ENCODE measurements at regions not wholly inside any gene's neighbourhood (a gene's known extent, or its start where the extent isn't known, plus 50 kb on each side); places are given as distances from the start of the nearest gene placed in this dataset.

DNA sequence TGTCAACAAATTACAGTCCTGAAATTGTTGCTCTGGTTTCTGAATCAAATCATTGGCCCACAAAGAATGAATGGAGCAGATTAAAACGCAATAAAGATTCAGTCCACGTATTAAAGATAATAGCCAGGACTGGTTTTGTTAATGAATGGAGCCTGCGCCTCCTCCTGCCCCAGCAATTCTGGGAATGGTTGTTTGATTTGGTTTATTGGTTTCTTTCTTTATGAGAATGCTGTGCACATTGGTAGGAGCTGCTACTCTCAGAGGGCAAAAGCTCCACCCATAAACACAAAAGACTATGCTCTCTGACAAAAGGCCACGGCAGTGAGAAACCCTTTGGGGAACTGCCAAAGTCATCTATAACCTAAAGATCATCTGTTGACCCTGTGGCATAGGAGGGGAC, 261.1 kb downstream of the ABHD5 start:
- DNase-seq, result no peak

DNA sequence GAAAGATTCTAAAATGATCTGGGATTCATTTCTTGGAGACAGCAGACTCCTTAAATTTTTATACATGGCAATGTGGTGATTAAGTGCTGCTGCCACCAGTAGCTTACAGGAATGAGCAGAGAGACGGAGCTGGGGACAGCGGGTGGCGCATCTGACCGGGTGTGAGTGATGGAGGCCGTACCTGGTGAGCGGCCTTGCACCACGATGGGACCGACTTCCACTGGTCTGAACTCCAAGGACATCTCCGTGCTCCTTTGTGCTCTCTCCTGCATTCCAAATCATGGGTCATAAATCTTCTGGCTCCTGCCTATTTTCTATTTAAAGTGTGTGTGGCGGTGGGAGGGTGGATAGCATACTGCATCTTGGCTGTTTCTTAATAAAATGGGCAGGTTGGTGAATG, 262.6 kb downstream of the ABHD5 start:
- no peak for DNase-seq

DNA sequence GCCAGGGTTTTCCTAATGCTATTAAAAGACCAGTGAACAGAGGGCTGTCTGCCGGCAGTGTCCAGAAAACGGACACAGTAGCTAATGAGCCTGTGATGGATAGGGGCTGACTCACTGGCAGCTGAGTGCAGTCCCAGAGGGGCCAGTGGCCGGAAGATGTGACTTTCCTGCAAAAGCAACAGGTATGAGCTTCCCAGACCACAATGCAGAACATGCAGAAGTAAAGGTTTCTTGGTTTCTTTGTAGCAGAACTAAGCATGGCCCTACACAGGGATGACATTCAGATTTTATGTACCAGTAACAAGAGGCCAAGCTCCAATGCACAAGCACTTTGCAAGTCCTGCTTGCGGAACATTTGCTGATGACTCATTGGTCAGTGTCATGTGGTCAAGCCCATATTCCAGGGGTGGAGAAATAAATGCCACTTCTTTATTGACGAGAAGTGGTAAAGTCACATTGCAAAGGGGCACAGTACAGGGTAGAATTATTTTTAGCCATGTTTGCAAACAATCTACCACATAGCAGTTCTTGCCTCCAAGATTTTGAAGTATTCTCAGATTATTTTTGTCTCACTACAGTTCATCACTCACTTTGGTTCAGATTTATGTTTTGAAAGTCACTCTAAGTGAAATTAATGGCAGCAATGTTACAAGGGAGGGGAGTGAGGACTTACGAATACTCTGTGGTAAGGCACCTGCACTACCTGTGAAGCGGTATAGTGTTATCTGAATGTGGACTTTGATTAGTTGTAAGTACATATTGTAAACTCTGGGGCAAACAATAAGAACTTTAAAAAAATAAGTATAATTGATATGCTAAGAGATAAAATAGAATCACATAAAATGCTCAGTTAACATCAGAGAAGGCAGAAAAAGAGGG, 263.3 kb downstream of the ABHD5 start:
- no peak for DNase-seq

DNA sequence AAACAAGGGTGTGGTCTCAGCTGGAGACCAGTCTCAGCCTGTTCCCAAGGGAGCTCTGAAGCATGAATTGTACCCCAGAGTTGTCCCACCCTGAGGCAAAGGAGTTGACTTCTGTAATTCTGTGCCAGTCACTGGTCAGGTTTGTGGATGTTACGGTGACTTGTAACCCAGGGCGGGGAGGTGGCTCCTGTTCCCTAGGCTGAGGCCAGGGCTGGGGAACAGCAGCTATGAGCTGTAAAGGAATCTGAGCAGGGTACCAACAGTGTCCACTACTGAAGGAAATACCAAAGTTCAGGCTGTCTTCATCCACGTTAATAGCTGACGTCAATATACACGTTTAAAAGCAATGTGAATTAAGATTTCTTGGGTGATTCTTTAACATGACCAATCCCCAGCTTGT, 266.2 kb downstream of the ABHD5 start:
- no peak for DNase-seq

DNA sequence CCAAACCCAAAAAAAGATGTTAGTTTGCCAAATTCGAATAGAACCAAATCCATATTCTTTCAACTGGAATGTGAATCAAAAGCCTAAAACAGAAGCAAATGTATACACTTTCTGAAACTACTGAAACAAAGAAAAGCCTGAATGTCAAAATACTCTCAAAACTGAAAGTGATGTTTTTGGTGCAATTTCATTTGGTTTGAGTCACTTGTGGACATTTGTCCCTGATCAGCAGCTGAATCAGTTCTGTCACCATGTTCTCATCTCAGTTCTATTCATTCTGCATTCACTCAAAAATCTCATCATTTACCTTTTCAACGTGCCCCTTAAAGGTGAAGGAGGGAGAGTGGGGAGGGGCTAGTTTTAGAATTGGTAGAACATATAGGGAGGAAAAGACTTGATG, 266.8 kb downstream of the ABHD5 start:
- DNase-seq, result no peak

DNA sequence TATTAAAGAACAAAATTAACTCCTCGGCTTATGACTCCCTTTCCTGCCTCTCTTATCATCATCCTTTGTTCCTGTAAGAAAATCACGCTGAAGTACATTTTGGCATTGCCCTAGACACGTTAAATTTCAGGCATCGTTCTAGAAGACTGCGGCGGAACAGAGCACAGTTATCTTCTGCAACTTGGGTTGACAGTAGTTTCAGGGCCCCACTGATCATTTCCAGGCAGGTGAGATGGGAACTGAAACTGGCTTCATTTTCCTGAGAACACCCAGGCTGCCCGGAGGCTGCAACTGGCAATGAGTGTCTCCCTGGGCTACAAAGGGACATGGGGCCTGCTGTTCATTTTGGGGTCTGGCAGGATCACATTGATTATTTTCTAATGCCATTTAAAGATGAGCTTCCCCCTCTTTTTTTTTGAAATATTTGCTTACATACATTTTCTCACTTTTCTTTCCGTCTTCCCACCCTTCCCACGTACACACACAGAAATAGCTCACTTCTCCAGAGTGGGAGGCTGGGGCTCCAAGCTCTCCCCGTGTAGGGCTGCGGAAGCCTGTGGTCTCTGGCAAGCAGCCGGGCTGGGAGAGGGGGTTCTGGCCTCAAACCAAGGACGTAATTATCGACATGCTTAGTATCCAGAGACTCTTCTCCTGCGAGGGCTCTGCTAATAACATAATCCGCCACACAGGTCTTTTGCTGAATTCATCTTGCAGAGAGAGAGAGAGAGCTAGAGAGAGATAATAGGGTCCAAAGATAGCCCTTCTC, 267.4 kb downstream of the ABHD5 start:
- no peak for DNase-seq

DNA sequence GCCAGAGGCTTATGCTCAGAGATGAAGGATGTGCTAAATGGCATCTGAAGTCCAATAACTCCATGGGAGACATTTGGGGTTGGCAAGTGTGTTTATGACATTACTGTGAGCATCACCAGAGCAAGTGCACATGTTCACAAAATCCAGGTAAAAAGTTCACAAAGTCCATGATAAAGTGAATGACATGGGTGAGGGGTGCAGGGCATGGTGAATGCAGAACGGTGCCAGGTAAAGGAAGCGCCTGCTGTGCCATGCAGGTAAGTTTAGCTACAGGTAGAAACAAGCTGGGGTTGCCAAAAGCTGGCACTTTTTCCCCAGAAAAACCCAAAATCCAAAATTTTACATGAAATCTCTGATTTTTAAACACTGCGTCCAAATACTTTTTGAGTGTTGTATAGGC, 268.2 kb downstream of the ABHD5 start:
- no peak for DNase-seq

DNA sequence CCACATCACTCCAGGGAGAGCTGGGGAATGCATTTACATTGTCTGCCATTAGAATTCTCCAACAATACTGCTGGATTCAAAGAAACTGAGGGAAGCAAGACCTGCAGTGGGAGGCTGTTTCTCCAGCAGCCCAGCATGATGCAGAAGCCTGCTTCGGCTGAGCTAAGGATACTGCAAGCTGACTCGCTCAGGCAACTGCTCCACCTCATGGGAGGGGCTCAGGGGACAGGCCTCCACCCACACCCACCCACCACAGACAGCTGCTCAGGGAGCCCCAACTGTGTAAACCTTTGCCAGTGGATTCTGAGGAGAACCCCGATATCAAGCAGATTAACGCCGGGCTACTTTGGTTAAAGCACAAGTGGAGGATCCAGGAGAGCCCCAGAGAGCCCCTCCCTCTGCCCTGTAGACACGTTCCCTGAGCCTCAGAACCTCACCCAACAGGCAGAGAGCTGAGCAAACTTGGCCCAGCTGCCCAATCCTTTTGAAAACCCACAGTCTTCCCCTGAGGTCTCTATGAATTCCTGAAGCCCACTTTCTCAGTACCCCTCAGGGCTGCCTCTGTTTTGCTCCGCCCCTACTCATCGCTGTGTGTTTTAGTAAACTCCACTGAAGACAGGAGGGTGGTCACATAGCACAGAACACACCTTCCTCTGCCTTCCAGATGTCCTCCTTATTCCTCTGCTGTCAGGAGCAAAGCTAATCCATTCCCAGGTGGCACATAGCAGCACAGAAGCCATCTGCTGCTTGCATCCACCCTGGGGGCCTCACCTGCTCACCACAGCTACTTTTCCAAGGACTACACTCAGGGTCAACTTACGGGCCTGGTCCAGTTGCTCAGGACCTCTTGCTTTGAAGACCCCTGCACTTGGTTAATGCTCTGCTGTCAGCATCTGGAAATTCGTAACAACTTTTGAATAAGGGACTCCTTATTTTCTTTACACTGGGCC, 269.0 kb downstream of the ABHD5 start:
- no peak for DNase-seq

DNA sequence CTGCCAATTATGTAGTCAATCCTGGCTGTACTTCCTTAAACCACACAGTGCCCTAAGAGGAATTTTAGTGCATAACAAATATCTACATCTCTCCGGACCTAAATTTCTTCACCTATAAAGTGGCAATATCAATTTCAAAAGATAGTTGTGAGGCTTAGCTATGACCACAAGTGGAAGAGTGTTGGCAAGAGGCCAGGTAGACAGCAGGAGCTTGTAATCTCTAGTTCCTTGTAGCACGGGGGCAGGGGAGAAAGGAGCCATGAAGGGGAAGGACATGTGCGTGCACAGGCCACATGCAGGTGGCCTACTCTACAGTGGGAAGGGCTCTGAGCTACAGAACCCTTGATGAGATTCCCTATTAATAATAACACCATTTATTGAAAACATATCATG, 269.7 kb downstream of the ABHD5 start:
- DNase-seq, result peak; percentile 18

DNA sequence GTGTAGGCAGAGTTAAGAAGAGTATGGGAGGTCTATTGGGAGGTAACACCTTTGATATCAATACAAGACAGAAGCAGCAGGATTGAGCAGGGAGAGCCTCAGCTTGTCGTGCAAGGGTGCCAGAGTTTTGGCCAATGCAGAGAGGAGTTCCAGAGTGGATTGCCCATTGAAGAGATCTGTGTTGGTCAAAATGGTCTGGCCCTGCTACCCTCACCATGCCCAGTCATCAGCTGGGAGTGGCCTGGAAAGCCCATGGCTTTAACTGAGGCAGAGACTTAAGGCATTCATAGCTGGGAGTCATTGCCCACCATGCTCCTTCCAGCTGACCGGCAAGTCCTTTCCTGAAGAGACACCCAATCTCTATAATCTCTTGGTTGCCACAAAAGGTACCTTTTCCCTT, 271.3 kb downstream of the ABHD5 start:
- DNase-seq, result no peak

DNA sequence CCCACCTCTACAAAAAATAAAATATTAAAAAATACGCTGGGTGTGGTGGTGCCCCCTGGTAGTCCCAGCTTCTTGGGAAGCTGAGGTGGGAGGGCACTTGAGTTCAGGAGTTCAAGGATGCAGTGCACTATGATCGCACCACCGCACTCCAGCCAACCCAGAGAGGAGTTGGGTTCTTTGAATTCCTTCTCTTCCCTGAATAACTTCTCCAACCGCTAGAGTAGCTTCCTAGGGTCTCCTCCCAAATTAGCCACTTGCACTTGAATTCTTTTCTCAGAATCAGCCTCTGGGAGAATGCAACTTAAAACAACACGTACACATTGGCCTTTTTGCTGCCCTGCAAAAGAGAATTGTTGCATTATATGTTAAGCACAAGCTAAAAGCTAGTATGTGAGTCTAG, 272.5 kb downstream of the ABHD5 start:
- DNase-seq, result no peak

DNA sequence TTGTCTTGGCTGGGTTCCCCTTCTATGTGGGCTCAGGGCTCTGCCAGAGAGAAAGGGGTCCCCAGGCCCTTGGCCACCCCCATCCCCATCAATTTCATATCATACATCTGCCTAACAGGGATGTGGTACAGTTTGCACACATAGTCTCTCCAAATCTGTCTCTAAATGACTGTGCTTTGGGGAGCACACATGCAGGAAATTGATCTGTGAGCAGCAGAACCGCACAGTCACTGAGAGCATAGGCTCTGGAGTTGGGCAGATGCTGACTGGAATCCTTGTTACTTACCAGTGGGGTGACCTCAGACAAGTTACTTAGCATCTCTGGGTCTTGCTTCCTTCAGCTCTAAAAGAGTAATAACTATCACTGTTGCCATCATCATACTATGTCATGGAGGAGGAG, 273.9 kb downstream of the ABHD5 start:
- no peak for DNase-seq

DNA sequence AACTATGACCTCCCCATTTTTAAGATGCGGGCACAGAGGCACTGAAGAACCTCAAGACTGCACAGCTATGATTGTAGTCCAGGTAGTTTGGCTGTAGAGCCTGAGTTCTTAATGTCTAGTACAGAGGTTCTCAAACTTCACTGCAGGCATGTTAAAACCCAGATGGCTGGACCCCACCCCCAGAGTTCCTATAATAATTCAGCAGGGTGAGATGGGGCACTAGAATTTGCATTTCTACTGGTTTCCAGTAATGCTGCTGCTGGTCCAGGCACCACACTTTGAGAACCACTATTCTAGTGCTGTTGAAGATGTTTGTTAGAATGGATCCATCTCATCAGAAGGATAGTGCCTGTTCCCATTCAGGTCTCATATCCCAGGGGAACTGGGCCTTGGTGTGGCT, 274.9 kb downstream of the ABHD5 start:
- DNase-seq, result no peak

DNA sequence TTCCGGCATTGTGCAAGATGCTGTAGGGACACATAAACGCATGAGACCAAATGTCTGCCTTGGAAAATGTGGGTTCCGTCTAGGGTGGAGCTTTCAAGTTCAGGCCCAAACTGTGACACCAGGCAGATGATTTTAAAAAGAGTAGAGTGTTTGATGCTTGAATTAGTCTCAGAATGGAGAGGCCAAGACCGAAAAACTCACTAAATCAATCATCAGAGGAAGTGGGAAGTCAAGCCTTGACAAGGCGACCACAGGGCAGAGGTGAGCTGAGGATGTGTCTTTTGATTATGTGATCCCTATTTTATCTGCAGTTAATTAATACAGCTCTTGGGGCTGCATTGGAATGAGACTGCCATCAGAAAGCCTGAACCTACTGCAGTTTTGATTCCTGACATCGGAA, 275.4 kb downstream of the ABHD5 start:
- no peak for DNase-seq

DNA sequence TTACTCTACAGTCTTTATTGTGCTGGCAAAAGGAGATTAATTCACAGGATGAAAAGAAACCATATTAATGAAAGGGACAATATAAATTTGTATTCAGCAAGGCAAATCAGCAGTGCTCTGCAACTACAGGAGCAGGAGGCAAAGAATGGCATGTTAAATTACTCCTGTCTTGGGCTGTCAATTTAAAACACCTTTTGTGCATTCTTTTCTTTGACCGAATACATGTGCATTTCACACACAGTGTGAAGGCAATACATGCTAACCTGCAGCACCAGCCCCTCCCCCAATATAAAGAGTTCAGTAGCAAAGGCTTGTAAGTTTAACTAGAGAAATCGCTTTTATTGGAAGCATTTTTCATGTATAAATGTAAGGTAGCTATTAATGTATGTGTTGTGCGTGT, 275.2 kb upstream of the TOPAZ1 start:
- DNase-seq, result no peak

DNA sequence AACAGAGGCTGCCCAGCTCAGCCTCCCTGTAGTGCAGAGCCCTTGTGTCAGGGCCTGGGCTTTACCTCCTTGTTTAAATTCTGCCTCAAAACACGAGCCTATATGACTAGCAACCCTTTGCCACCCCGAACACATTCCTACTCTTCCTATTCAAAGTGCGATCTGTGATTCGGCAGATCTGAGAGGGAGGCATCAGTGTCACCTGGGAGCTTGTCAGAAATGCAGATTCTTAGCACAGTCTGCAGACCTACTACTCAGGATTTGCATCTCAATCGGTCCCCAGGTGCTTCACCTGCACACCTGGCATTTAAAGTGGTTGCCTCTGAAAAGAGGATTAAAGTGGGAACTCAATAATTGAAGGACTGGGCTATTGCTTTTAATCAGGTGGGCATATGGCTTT, 273.2 kb upstream of the TOPAZ1 start:
- no peak for DNase-seq

DNA sequence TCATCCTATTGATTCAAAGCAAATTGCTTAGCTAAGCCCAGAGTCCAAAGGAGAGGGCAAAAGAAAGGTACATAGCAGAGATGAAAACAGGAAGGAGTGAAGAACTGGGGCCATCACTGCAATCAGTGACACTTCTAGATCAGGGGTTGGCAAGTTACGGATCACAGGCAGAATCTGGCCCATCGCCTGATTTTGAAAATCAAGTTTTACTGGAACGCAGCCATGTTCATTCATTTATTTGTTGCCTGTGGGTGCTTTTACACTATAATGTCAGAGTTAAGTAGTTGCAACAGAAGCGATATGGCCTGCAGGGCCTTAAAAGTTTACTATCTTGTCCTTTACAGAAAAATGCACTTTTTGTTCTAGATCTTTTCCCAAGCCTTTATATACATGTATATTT, 271.7 kb upstream of the TOPAZ1 start:
- no peak for DNase-seq

DNA sequence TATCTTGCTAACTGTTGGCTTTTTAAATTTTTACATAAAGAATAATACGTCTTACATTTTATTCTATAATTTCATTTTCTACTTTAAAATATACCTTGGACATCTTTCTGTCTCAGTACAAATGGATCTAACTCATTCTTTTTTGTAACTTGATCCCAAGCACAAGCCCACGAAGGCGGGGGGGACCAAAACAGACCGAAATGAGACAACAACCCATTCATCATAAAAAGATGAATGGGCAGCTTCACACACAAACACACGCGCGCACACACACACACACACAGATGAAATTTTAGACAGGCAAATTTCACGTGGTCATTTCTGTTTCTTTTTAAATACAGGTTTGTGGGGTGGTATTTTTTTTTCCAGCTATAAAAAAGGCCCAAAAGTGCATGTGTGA, 271.3 kb upstream of the TOPAZ1 start:
- no peak for DNase-seq

DNA sequence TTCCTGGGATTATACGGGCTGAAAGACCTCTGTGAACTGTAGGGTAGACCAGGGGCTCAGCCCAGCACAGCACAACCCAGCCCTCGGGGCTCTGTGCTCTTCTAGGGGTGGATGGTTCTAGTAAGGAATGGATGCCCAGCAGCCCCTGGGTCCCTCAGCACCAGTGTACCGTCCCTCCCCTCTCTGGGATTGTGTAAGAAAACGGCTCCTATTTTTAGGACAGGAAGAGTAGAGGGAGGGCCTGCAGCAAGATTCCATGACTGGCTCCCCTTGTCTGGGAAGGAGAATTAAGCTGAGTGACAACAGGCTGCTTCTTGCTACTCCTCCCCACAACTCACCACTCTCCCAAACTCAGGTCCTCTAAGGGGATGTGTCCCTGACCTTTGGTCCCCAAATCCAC, 270.8 kb upstream of the TOPAZ1 start:
- no peak for DNase-seq

DNA sequence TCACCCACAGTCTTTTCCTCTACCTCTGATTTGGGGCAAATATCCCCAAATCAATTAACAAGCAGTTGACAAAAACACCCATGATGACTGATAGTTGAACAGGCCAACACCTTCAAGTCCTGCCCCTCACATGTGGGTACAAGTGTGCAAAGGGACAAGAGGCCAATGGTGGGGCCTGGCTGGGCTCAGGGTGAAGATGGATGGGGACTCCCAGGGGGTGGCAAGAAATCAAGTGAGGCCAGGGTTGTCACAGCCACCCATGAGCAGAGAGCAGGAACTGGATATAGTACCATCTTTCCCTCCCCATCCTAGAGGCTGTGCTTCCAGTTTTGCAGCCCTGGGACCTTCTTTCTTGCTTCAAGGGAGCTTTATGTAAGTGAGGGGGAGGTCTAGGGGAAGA, 270.2 kb upstream of the TOPAZ1 start:
- DNase-seq, result no peak

DNA sequence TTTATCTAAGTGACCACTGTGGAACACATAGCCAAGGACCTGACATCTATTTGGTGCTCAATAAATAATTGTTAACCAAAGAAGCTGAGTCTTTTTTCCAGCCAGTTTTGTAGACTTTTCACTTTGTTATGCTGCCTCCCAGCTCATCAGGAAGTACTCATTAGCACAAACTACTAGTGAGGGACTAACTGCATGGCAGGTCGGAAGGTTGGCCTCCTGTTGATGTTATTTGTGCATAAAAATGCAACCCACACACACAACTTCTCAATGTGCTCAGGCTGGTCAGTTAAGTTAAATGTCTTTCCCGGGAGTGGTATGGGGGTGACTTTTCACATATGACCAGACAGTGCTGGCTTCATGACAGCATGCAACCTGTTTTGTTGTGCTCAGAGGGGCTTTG, 263.0 kb upstream of the TOPAZ1 start:
- DNase-seq, result no peak

DNA sequence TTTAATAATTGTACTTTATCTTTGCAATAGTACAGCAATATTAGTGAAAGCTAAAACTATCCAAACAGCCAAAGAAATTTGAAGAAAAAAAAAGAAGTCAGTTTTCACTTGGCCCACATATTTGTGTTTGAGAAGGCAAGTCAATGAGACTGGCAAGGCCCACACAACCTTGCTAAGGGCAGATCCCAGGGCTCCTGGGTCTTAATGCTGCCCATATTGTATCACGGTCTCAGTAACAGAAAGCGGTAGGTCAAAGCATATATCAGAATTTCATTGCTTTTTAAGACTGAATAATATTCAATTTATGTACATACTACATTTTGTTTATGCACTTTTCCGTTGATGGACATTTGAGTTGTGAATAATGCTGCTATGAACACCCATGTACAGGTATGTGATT, 262.0 kb upstream of the TOPAZ1 start:
- DNase-seq, result no peak
